ENCODE measurements at regions not wholly inside any gene's neighbourhood (a gene's known extent, or its start where the extent isn't known, plus 50 kb on each side); places are given as distances from the start of the nearest gene placed in this dataset.

GRCh38 chr7:70937424-70937823 lies 194.5 kb upstream of the GALNT17 start:
- 86% methylated on average over 2 of the region's 2 CpGs for WGBS (ENCODE audit: insufficient coverage)

DNA sequence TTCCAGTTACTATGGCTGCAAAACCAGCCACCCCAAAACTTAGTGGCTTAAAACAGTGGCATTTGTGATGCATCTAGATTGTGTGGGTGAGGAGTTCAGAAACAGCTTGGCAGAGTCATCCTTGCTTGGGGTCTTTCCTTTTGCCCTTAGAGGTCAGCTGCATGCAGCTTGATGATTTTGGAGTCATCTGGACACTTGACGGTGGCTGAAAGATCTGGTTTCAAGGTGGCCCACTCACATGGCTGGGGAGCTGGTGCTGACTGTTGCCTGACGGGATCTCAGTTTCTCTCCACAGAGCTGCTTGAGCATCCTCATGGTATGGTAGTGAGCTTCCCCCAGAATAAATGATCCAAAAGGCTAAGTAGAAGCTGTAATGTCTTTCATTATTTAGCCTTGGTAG lies 191.3 kb upstream of the GALNT17 start:
- Histone ChIP-seq H4K20me1 (ENCODE audit: insufficient read depth, low read length) (no peaks in the 10 kb centered on the region), H3K27ac (ENCODE audit: low read depth in 1 of 2, low read length in 2 of 2) (no peak overlapping the region), H3K4me1 (ENCODE audit: control insufficient read depth in 1 of 2, insufficient read depth in 2 of 2, low read length in 2 of 2) (no peaks in the 10 kb centered on the region), H3K4me2 (replicated peaks; ENCODE audit: extremely low read depth, low read length, poor library complexity, severe bottlenecking) (no peak overlapping the region), H3K9me3 (replicated peaks in 1 of 2; ENCODE audit: control insufficient read depth in 1 of 2, insufficient read depth in 1 of 2, low read length in 2 of 2) (peaks cover 8 to 37% of the 10 kb centered on the region in 2 donors), H3K36me3 (replicated peaks in 1 of 2; ENCODE audit: control insufficient read depth in 1 of 2, insufficient read depth in 2 of 2, low read length in 2 of 2) (no peaks in the 10 kb centered on the region), H3K4me3 (replicated peaks in 1 of 3; ENCODE audit: low read depth in 2 of 3, low read length in 3 of 3) (no peak overlapping the region), H3K79me2 (ENCODE audit: insufficient read depth, low read length) (no peaks in the 10 kb centered on the region), H3K9ac (ENCODE audit: insufficient read depth, low read length, poor library complexity, severe bottlenecking) (no peak overlapping the region), H3K27me3 (ENCODE audit: control insufficient read depth in 2 of 2, insufficient read depth in 2 of 2, low read length in 2 of 2) (no peaks in the 10 kb centered on the region), H2AFZ (ENCODE audit: insufficient read depth, low read depth, low read length, poor library complexity, severe bottlenecking) (no peak overlapping the region)
- WGBS (ENCODE audit: insufficient coverage), result 100% methylated on average over 1 of the region's 2 CpGs
- DNase-seq, result no peak
- Mint-ChIP-seq H3K4me3 (no peak overlapping the region), H3K9me3 (peaks cover 6 to 34% (median 17%) of the 10 kb centered on the region in 7 donors), H3K27ac (peak overlapping the region in 1 of 7 donors; percentile 38), H3K4me1 (no peaks in the 10 kb centered on the region), H3K27me3 (ENCODE audit: low read depth in 3 of 3) (peaks cover 0 to 5% (median 2%) of the 10 kb centered on the region in 3 donors), H3K36me3 (no peaks in the 10 kb centered on the region)
- intact Hi-C loops (cut with micrococcal nuclease), result no loop called here
- TF ChIP-seq, protein P1, sequence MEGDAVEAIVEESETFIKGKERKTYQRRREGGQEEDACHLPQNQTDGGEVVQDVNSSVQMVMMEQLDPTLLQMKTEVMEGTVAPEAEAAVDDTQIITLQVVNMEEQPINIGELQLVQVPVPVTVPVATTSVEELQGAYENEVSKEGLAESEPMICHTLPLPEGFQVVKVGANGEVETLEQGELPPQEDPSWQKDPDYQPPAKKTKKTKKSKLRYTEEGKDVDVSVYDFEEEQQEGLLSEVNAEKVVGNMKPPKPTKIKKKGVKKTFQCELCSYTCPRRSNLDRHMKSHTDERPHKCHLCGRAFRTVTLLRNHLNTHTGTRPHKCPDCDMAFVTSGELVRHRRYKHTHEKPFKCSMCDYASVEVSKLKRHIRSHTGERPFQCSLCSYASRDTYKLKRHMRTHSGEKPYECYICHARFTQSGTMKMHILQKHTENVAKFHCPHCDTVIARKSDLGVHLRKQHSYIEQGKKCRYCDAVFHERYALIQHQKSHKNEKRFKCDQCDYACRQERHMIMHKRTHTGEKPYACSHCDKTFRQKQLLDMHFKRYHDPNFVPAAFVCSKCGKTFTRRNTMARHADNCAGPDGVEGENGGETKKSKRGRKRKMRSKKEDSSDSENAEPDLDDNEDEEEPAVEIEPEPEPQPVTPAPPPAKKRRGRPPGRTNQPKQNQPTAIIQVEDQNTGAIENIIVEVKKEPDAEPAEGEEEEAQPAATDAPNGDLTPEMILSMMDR (IDR thresholded peaks at IDR 0.05), result no peak

More at GRCh38 chr7:70937424-70937823, 194.5 kb upstream of the GALNT17 start:
- TF ChIP-seq, protein P1 (IDR thresholded peaks at IDR 0.05), result no peak
- Mint-ChIP-seq H3K36me3 (no peaks in the 10 kb centered on the region), H3K9me3 (peaks cover 3 to 31% (median 17%) of the 10 kb centered on the region in 7 donors), H3K27ac (no peak overlapping the region), H3K27me3 (ENCODE audit: low read depth in 3 of 3) (peaks cover 0 to 4% (median 0%) of the 10 kb centered on the region in 3 donors), H3K4me1 (no peaks in the 10 kb centered on the region), H3K4me3 (no peak overlapping the region)
- no peak overlapping the region for H3K9ac ChIP-seq (ENCODE audit: insufficient read depth, low read length, poor library complexity, severe bottlenecking)
- H3K9me3 ChIP-seq (replicated peaks in 1 of 2; ENCODE audit: control insufficient read depth in 1 of 2, insufficient read depth in 1 of 2, low read length in 2 of 2), result peaks cover 13 to 46% of the 10 kb centered on the region in 2 donors
- H3K27me3 ChIP-seq (ENCODE audit: control insufficient read depth in 2 of 2, insufficient read depth in 2 of 2, low read length in 2 of 2), result no peaks in the 10 kb centered on the region
- H3K27ac ChIP-seq (ENCODE audit: low read depth in 1 of 2, low read length in 2 of 2), result no peak overlapping the region
- H2AFZ ChIP-seq (ENCODE audit: insufficient read depth, low read depth, low read length, poor library complexity, severe bottlenecking), result no peak overlapping the region
- no peaks in the 10 kb centered on the region for H3K36me3 ChIP-seq (replicated peaks in 1 of 2; ENCODE audit: control insufficient read depth in 1 of 2, insufficient read depth in 2 of 2, low read length in 2 of 2)
- DNase-seq, result no peak
- intact Hi-C loops (cut with micrococcal nuclease), result no loop called here
- H3K4me3 ChIP-seq (replicated peaks in 1 of 3; ENCODE audit: low read depth in 2 of 3, low read length in 3 of 3), result no peak overlapping the region
- H3K4me2 ChIP-seq (replicated peaks; ENCODE audit: extremely low read depth, low read length, poor library complexity, severe bottlenecking), result no peak overlapping the region
- H4K20me1 ChIP-seq (ENCODE audit: insufficient read depth, low read length), result no peaks in the 10 kb centered on the region
- H3K79me2 ChIP-seq (ENCODE audit: insufficient read depth, low read length), result no peaks in the 10 kb centered on the region
- no peaks in the 10 kb centered on the region for H3K4me1 ChIP-seq (ENCODE audit: control insufficient read depth in 1 of 2, insufficient read depth in 2 of 2, low read length in 2 of 2)

Data from CD14-positive monocyte (primary cell).